ENCODE measurements at regions not wholly inside any gene's neighbourhood (a gene's known extent, or its start where the extent isn't known, plus 50 kb on each side); places are given as distances from the start of the nearest gene placed in this dataset.

GRCh38 chr4:83866834-83867621, 331.1 kb downstream of the GPAT3 start:
- no peak overlapping the region for H3K27ac ChIP-seq
- WGBS, 2 donors: 70 to 80% methylated on average over 4 of the region's 4 CpGs
- TF ChIP-seq POLR2A (IDR thresholded peaks at IDR 0.05): no peak
- TF ChIP-seq CTCF (IDR thresholded peaks at IDR 0.05): no peak
- H3K4me3 ChIP-seq: no peak overlapping the region
- intact Hi-C loops (cut with DNase I; ENCODE audit: low total_unique reads): no loop called here
- no peaks in the 10 kb centered on the region for H3K36me3 ChIP-seq (ENCODE audit: low read depth, missing control alignments)
- no peaks in the 10 kb centered on the region for H3K27me3 ChIP-seq
- no peaks in the 10 kb centered on the region for H3K9me3 ChIP-seq
- DNase-seq: no peak
- H3K4me1 ChIP-seq: no peaks in the 10 kb centered on the region

DNA sequence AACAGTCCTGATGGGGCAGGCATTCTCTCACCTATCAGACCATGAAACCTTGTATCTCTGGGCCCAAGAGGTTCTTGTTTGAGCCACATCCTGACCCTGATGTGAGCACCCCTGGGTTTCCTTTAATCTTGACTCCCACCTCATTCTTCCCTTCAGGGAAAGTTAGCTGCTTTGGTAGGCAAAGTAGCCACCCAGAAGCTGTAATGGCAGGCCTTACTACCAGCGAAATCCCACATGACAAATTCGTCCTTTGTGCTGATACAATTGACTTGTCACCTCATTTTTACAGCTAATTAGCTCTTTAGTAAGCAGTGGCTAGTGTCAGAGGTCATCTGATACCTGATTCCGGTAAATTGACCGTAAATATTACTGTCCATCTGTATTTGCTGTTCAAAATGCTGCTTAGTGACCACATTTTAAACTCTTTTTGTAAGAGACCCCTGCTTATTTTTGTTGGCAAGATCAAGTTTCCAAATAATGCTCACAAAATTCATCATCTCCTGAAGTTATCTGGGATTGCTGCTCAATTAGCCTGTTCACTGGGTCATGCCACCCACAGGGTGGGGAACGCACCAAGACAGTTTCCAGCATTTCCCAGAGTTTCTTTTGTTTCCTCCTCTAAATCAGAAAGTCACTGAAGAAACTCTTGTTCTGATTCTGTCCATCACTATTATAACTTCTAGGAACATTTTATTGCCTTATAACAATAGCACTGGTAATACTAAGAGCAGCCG, 329.7 kb downstream of the GPAT3 start:
- no peaks in the 10 kb centered on the region for H3K9me3 ChIP-seq
- intact Hi-C loops (cut with DNase I; ENCODE audit: low total_unique reads): no loop called here
- H3K4me1 ChIP-seq: no peaks in the 10 kb centered on the region
- no peaks in the 10 kb centered on the region for H3K27me3 ChIP-seq
- DNase-seq: no peak
- TF ChIP-seq POLR2A (IDR thresholded peaks at IDR 0.05) (no peak), CTCF (IDR thresholded peaks at IDR 0.05) (no peak)
- no peak overlapping the region for H3K27ac ChIP-seq
- H3K36me3 ChIP-seq (ENCODE audit: low read depth, missing control alignments): no peaks in the 10 kb centered on the region
- no peak overlapping the region for H3K4me3 ChIP-seq
- 65 to 71% methylated on average over 6 of the region's 6 CpGs for WGBS, 2 donors

DNA sequence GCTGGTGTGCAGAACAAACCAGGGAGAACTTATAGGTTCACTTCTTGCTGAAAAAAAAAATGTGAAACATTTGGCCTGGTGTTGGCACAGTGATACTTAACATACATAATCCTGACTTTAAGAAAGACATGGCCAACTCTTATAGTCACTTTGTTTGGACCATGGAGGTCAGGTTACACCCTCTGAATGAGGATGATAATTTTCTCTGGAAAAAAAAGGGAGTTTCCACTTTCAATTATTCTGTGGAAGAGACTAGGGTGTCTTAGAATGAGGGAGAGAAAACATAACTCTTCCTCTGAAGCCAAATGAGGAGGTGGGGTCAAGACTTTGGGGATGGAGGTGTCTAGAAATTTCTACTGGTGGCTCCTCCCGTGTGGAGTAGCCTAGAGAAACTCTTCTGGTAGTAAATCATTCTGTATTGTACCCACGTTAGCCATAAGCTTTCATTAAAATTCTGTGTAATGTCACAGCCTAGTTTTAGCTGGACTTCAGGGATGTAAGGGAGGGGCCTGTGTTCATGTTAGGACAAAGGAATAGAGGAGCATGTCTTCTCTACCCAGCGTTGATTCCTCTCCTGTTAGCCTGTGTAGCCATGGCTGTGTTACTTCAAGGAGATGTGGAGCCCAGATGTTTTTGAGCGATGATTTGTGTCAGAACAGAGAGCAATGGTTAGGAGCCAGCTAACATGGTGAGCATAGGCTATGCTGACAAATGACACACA, 328.3 kb downstream of the GPAT3 start:
- WGBS, 2 donors: 59 to 73% methylated on average over 4 of the region's 4 CpGs
- TF ChIP-seq POLR2A (IDR thresholded peaks at IDR 0.05) (no peak), CTCF (IDR thresholded peaks at IDR 0.05) (no peak)
- Histone ChIP-seq H3K4me1 (no peaks in the 10 kb centered on the region), H3K9me3 (no peaks in the 10 kb centered on the region), H3K4me3 (no peak overlapping the region), H3K27ac (no peak overlapping the region), H3K27me3 (no peaks in the 10 kb centered on the region), H3K36me3 (ENCODE audit: low read depth, missing control alignments) (no peaks in the 10 kb centered on the region)
- no peak for DNase-seq
- intact Hi-C loops (cut with DNase I; ENCODE audit: low total_unique reads): no loop called here

DNA sequence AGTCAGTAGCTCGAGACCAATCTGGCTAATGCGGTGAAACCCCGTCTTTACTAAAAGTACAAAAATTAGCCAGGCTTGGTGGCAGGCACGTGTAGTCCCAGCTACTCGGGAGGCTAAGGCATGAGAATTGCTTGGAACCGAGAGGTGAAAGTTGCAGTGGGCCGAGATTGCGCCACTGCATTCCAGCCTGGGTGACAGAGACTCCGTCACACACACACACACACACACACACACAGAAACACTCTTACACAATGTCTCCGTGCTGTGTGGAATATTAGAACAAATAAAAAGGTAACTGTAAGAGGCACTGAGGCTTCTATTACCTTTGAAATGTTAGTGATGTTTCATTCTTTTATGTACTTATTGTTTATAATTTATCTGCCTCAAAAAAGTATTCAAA, 326.6 kb downstream of the GPAT3 start:
- Histone ChIP-seq H3K4me1 (no peaks in the 10 kb centered on the region), H3K36me3 (ENCODE audit: low read depth, missing control alignments) (no peaks in the 10 kb centered on the region), H3K27me3 (no peaks in the 10 kb centered on the region), H3K27ac (no peak overlapping the region), H3K4me3 (no peak overlapping the region), H3K9me3 (no peaks in the 10 kb centered on the region)
- TF ChIP-seq CTCF (IDR thresholded peaks at IDR 0.05): no peak
- no peak for TF ChIP-seq POLR2A (IDR thresholded peaks at IDR 0.05)
- DNase-seq: no peak
- 87 to 90% methylated on average over 10 of the region's 10 CpGs for WGBS, 2 donors
- intact Hi-C loops (cut with DNase I; ENCODE audit: low total_unique reads): no loop called here

Measured in testis (tissue), 2 donors.